ENCODE measurements at regions not wholly inside any gene's neighbourhood (a gene's known extent, or its start where the extent isn't known, plus 50 kb on each side); places are given as distances from the start of the nearest gene placed in this dataset.
"Not testable (repeated sequence)": the region's sequence is repeated elsewhere in the genome, so short reads cannot be mapped to it uniquely, and the experiment has no call there.

DNA sequence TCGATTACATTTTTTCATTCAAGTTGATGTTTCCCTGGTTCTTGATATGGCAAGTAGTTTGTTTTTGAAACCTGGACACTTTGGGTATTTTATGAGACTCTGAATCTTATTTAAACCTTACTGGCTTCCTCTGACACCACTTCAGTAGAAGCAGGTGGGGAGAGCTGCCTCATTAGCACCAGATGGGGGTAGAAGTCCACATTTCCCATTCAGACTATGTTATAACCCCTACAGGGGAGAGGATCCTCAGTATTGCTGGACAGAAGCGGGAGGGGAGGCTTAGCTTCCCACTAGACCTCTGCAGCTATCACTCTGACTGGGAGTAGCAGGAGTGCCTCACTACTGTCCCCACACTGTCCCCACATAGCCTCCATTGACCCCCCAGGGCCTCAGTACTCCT is 145.3 kb upstream of the SLC35G4 start:
- no peak for DNase-seq (ENCODE audit: low read depth in 2 of 2)

DNA sequence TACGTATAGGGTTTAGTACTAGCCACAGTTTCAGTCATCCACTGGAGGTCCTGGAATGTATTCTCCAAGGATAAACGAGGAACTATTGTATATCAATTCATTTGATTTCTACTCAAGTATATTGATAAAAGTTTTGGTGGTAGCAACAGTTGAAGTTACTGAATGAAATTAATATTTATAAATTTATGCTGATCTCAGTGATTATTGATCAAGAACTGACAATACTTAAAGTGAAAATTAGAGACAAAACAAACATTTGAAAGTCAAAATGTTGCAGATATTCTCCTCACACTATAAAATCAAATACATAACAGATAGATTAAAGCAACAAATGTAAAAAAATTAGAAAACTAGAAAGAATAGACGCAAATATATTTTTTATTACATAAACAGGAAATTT is 150.9 kb upstream of the SLC35G4 start:
- DNase-seq (ENCODE audit: low read depth in 2 of 2) = no peak

DNA sequence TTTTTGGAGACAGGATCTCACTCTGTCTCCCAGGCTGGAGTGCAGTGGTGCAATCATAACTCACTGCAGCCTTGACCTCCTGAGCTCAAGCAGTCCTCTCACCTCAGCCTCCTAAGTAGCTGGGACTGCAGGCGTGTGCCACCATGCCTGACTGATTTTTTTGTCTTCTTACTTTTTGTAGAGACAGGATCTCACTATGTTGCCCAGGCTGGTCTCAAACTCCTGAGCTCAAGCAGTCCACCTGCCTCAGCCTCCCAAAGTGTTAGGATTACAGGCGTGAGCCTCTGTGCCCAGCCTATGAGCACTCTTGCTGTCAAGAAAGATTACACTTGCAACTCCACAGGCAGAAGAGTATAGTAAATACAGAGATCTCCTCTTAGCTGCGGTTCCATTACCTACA is 151.5 kb upstream of the SLC35G4 start:
- DNase-seq (ENCODE audit: low read depth in 2 of 2) = not testable (repeated sequence)

DNA sequence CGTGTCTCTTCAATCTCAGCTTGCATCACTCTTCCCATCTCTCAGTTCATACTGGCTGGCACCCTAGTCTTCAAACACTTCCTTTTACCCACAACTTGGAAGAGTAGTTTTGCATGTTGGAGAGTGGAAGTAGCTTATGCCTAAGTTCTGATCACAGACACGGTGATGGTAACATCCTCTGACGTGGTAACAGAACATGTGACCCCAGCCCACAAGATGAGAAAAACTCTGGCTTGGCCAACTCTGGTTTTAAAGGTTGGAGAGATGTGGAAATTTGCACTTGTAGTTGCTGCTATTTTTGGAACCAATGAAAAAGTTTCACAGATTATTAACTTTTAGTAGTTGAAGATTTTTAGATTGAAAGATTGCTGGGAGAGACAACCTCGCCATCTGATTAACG is 155.4 kb upstream of the SLC35G4 start:
- no peak for DNase-seq (ENCODE audit: low read depth in 2 of 2)

- DNase-seq (ENCODE audit: low read depth in 2 of 2) = not testable (repeated sequence)
Measured at GRCh38 chr18:11444169-11444568, 165.2 kb upstream of the SLC35G4 start.

- DNase-seq (ENCODE audit: low read depth in 2 of 2) = no peak
Measured at GRCh38 chr18:11437046-11437445, 172.3 kb upstream of the SLC35G4 start.

- no peak for DNase-seq (ENCODE audit: low read depth in 2 of 2)
Measured at GRCh38 chr18:11432360-11432811, 177.0 kb upstream of the SLC35G4 start.

GRCh38 chr18:11429876-11430275 is 179.5 kb upstream of the SLC35G4 start:
- no peak for DNase-seq (ENCODE audit: low read depth in 2 of 2)

DNA sequence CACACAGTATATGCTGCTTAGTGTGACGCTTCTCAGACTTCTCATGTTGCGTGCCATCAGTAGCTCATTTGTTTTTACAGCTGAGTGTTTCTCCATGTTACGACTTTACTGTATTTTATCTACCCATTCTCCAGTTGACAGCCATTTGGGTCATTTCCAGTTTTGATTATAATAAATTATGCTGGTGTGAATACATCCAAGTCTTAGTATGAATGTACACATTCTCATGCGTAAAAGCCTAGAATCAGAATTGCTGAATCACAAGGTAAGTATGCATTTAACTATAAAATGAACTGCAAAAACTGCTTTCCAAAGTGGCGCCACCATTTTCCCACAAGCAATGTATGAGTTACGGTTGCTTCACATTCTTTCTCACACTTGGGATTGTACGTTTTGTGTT is 184.2 kb upstream of the SLC35G4 start:
- DNase-seq (ENCODE audit: low read depth in 2 of 2) = no peak

GRCh38 chr18:11419338-11419737 is 190.1 kb upstream of the SLC35G4 start:
- DNase-seq (ENCODE audit: low read depth in 2 of 2) = no peak

DNA sequence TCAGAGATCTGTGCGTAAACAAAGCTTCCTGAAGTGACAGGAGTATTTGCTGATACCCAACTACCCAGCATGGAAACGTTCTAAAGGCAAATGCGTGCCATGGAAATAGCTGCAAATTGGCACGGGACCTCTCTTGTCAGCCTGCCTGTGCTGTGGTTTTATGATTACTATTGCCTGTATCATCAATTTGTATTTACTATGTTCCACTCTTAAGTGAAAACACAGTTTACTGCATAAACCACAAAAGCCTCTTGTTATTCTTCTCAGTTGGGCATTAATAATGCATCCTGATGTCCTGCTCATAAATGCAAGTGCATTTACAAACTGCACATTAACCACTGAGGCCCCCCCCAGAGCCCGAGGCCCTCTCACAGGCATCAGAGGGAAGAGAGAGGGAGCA is 196.6 kb upstream of the SLC35G4 start:
- no peak for DNase-seq (ENCODE audit: low read depth in 2 of 2)

GRCh38 chr18:11411048-11411447 is 198.3 kb upstream of the SLC35G4 start:
- DNase-seq (ENCODE audit: low read depth in 2 of 2) = no peak

GRCh38 chr18:11408555-11409065 is 200.8 kb upstream of the SLC35G4 start:
- DNase-seq (ENCODE audit: low read depth in 2 of 2) = no peak

- no peak for DNase-seq (ENCODE audit: low read depth in 2 of 2)
Measured at GRCh38 chr18:11407940-11408339, 201.5 kb upstream of the SLC35G4 start.

- no peak for DNase-seq (ENCODE audit: low read depth in 2 of 2)
Measured at GRCh38 chr18:11405804-11406203, 203.6 kb upstream of the SLC35G4 start.

DNA sequence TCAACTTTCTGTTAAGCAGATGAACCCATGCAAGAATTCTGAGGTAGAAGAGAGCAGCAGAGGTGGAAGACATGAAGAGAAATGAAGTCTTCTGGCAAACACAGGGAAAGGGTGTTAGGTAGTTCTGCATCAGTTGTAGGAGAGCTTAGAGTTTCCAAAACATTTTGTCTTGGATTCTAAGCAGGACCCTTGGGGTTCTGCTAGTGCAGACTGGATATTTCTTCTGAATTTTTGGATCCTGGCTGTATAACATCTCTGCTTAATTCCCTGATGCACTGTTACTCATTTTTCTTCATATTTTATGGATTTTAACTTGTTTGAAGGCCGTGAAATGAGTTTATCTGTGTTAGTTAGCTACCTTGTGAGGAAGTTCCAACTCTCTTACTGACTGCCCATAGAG is 208.7 kb upstream of the SLC35G4 start:
- DNase-seq (ENCODE audit: low read depth in 2 of 2) = no peak

GRCh38 chr18:11398625-11399024 is 210.8 kb upstream of the SLC35G4 start:
- DNase-seq (ENCODE audit: low read depth in 2 of 2) = no peak

GRCh38 chr18:11392980-11393885 is 216.2 kb upstream of the SLC35G4 start:
- no peak for DNase-seq (ENCODE audit: low read depth in 2 of 2)

DNA sequence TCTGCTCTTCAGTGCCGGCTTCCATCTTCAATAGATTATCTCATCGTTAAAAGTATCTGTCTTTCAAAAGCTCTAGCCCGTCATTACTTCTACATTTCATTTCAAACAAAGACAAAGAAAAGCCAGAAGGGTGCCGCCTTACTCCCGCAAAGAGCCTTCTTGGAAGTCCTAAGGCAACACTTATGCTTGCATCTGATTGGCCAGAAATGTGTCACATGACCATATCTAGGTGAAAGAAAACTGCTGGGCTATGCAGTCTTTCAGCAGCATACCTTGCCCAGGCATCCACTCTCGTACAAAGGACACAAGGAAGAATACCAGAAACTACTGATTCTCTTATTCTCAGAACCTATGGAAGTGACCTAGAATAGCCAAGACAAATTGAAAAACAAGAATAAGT is 217.1 kb upstream of the SLC35G4 start:
- no peak for DNase-seq (ENCODE audit: low read depth in 2 of 2)

DNA sequence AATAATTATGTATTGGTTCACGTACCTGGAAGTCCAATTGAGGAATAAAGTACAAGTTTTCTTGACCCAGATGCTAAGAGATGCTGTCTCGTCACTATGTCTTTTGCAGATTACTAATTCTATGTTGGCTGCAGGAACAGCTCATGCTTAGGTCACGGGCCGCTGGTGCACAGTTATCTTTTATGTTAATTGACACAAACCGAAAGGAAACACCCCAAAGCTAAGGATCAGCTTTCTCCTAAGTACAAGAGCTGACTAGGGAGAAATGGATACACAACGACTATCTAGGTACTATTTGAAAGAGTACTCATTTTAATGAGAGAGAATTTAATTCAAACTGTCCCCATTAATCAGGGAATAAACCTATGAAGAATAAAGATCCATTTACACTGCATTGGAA is 217.7 kb upstream of the SLC35G4 start:
- DNase-seq (ENCODE audit: low read depth in 2 of 2) = no peak

DNA sequence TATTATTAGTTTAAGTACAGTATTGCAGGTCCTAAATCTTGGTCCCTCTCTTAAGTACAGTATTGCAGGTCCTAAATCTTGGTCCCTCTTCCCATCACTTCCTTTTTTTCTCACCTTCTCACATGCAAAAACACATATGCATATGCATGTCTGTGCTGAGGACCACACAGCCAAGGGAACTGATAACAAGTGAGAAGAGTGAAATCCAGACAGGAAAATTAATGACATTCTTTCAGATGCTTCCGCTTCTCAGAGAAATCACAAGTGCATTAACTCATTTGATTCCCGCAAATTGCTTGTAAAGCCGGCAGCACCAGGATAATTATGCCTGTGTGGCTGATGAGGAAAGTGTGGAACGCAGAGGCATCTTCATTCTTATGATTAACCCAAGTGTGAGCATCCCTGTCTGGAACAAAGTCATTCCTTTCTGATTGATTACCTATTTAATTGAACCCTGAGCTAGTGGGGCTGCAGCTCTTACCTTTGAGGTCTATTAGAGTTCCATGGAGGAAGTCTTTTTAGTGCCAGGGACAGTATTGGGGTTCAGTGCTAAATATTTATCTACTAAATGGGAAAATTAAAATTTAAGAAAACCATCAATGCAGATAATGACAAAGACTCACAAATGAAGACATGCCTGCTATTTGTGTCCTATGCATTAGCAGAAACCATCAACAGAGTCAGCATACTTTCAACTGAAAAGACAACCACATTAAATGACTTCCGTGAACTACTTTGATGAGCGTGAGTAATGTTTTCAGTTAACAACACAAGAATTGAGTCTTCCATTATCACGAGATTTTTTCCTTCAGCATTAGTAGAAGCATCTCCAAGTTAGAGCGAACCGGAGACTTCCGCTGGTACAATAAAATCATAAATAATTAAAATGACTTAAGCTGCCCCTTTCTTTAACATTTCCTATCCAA is 220.4 kb upstream of the SLC35G4 start:
- DNase-seq (ENCODE audit: low read depth in 2 of 2) = no peak

DNA sequence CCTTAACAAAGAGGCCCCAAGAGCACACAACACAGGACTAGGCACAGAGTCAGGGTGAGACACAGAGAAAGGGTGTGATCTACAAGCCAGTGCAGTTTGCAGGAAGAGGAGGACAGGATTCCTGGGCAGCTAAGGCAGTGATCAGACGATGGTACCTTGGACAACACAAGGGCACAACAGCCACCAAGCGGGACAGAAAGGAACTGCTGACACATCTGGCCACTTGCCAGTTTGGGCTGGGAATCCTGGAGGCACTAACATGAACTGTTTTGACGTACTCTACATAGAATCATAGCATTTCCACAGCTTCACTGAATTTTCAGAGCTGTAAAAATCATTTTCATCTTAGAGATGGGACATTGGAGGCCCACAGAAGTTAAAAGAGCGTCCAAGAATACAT is 221.5 kb upstream of the SLC35G4 start:
- DNase-seq (ENCODE audit: low read depth in 2 of 2) = no peak

Data from stimulated activated CD4-positive, alpha-beta T cell treated with anti-CD3 and anti-CD28 coated beads, Interleukin-15, amount 100 ng/mL, for 48 hours (primary cell).